GM12878 (cell line): ENCODE measurements at regions not wholly inside any gene's neighbourhood (a gene's known extent, or its start where the extent isn't known, plus 50 kb on each side); places are given as distances from the start of the nearest gene placed in this dataset.

Source experiments
- ATAC-seq: fragments of 200-7000 bp; cut with Tn5 transposase; 3 replicates; pipeline ENCODE4 v1.9.1; 2020; ENCODE audit warnings: mild to moderate bottlenecking, moderate library complexity
- BruUV-seq: library from RNA; stranded (reverse); fragments of 400-500 nt; replicated peaks from 2 replicates; lab custom pipeline; 2021; lab: Mats Ljungman, UMichigan
- CTCF ChIA-PET: fragments of 300-600 bp; sonication (Branson Sonifier 250); formaldehyde crosslinking; extraction: SDS; loops from one replicate; lab custom pipeline; 2021; ENCODE audit warnings: inconsistent platforms; lab: Yijun Ruan, JAX
- POLR2A ChIA-PET: fragments of 350-600 bp; formaldehyde crosslinking; extraction: SDS; loops from one replicate; lab custom pipeline; 2021; ENCODE audit warnings: inconsistent platforms; lab: Charles Lee
- RAD21 ChIA-PET: fragments of 300-600 bp; sonication (Branson Sonifier 250); formaldehyde crosslinking; loops from one replicate; lab custom pipeline; 2023; ENCODE audit warnings: antibody characterized with exemption; ENCODE audit not compliant: unreplicated experiment; lab: Charles Lee
- SMC1A ChIA-PET: fragments of 300-600 bp; sonication (Branson Sonifier 250); formaldehyde crosslinking; loops from one replicate; lab custom pipeline; 2023; ENCODE audit not compliant: unreplicated experiment, uncharacterized antibody; lab: Charles Lee
- DNase-seq: peaks from one replicate; pipeline ENCODE4 v3.0.0-alpha.2; 2011; ENCODE audit warnings: low read depth, low spot score
- FAIRE-seq: peaks from 3 replicates; lab custom pipeline; 2011; peaks lifted over from hg19 to GRCh38; lab: Jason Lieb, UNC
- H2AFZ ChIP-seq: 2 replicates; pipeline ENCODE4 v1.6.0; 2011; ENCODE audit warnings: low read depth, low read length, control low read depth; ENCODE audit not compliant: control insufficient read depth
- H3K27ac ChIP-seq: 2 replicates; pipeline ENCODE4 v1.5.1; 2011; ENCODE audit warnings: control low read depth; ENCODE audit not compliant: control insufficient read depth, insufficient read depth
- H3K27me3 ChIP-seq, 2 experiments: replicated peaks in 1 of 2; 2 replicates each; pipeline versions ENCODE4 v1.6.0 to v1.6.1; 2011; ENCODE audit warnings: low read length in 1 of 2; ENCODE audit not compliant: control insufficient read depth in 2 of 2, insufficient read depth in 2 of 2
- H3K36me3 ChIP-seq, 2 experiments: 2 replicates each; pipeline ENCODE4 v1.5.1; 2011; ENCODE audit warnings: low read length in 1 of 2; ENCODE audit not compliant: control insufficient read depth in 2 of 2, insufficient read depth in 2 of 2
- H3K4me1 ChIP-seq: 2 replicates; pipeline ENCODE4 v1.6.1; 2011; ENCODE audit warnings: mild to moderate bottlenecking, low read length, moderate library complexity, mixed read lengths; ENCODE audit not compliant: control insufficient read depth, insufficient read depth
- H3K4me2 ChIP-seq: 2 replicates; pipeline ENCODE4 v1.6.0; 2011; ENCODE audit warnings: control low read depth; ENCODE audit not compliant: control insufficient read depth, insufficient read depth
- H3K4me3 ChIP-seq: fragments of 200-600 bp; sonication (generic); 2 replicates; pipeline ENCODE4 v1.5.1; 2016
- H3K79me2 ChIP-seq: 2 replicates; pipeline ENCODE4 v1.6.0; 2011; ENCODE audit warnings: low read length; ENCODE audit not compliant: control insufficient read depth, insufficient read depth
- H3K9ac ChIP-seq: 2 replicates; pipeline ENCODE4 v1.8.0; 2011; ENCODE audit warnings: low read length, control low read depth, mixed read lengths; ENCODE audit not compliant: control insufficient read depth, insufficient read depth
- H3K9me3 ChIP-seq: replicated peaks from 3 replicates; pipeline ENCODE4 v1.5.1; 2011; ENCODE audit warnings: mild to moderate bottlenecking, low read length; ENCODE audit not compliant: control insufficient read depth, insufficient read depth
- H4K20me1 ChIP-seq: 2 replicates; pipeline ENCODE4 v1.6.0; 2011; ENCODE audit not compliant: control insufficient read depth, insufficient read depth
- ATF3 ChIP-seq: IDR thresholded peaks from 2 replicates; pipeline ENCODE4 v1.6.1; 2011; ENCODE audit warnings: low read depth, mild to moderate bottlenecking, low read length, moderate library complexity, borderline replicate concordance; ENCODE audit errors: extremely low read depth
- BHLHE40 ChIP-seq, 2 experiments: fragments of 450-650 bp in 1 of 2; IDR thresholded peaks; 2 replicates each; pipeline ENCODE4 v1.6.1; 2011 to 2017; ENCODE audit warnings: low read depth in 2 of 2, borderline replicate concordance in 1 of 2, improper control_type of control experiment in 1 of 2, low read length in 1 of 2, mild to moderate bottlenecking in 1 of 2
- CEBPZ ChIP-seq: fragments of 150-350 bp; IDR thresholded peaks from 2 replicates; pipeline ENCODE4 v1.6.1; 2016; ENCODE audit warnings: low read depth, low read length
- ELK1 ChIP-seq: IDR thresholded peaks from 2 replicates; pipeline ENCODE4 v1.6.1; 2012; ENCODE audit warnings: low read depth, low read length, improper control_type of control experiment
- ESRRA ChIP-seq: IDR thresholded peaks from 2 replicates; pipeline ENCODE4 v1.6.1; 2012; ENCODE audit warnings: mild to moderate bottlenecking, low read length, improper control_type of control experiment
- FOS ChIP-seq: IDR thresholded peaks from 3 replicates; pipeline ENCODE4 v1.6.1; 2011; ENCODE audit warnings: borderline replicate concordance; ENCODE audit not compliant: insufficient read length; ENCODE audit errors: extremely low read depth
- HCFC1 ChIP-seq: fragments of 150-350 bp; IDR thresholded peaks from 2 replicates; pipeline ENCODE4 v1.6.1; 2014; ENCODE audit warnings: low read length
- HDGF ChIP-seq: fragments of 450-650 bp; IDR thresholded peaks from 2 replicates; pipeline ENCODE4 v1.6.1; 2016; ENCODE audit warnings: antibody characterized with exemption
- IRF4 ChIP-seq: IDR thresholded peaks from 2 replicates; pipeline ENCODE4 v1.6.1; 2011; ENCODE audit warnings: low read depth, low read length
- MEF2B ChIP-seq: fragments of 450-650 bp; IDR thresholded peaks from 2 replicates; pipeline ENCODE4 v1.6.1; 2018; ENCODE audit warnings: mild to moderate bottlenecking, moderate library complexity; ENCODE audit not compliant: partially characterized antibody, poor library complexity, severe bottlenecking
- MTA3 ChIP-seq: IDR thresholded peaks from 2 replicates; pipeline ENCODE4 v1.6.1; 2012; ENCODE audit warnings: low read length, inconsistent platforms, borderline replicate concordance
- NR2F1 ChIP-seq: fragments of 450-650 bp; conservative IDR thresholded peaks from 2 replicates; pipeline ENCODE4 v1.6.1; 2017; ENCODE audit warnings: mild to moderate bottlenecking
- PAX8 ChIP-seq: fragments of 450-650 bp; IDR thresholded peaks from 2 replicates; pipeline ENCODE4 v1.6.1; 2017; ENCODE audit warnings: mild to moderate bottlenecking, moderate library complexity
- POLR2A ChIP-seq: IDR thresholded peaks from 2 replicates; pipeline ENCODE4 v1.6.1; 2011; ENCODE audit warnings: low read depth, mild to moderate bottlenecking, low read length
- RAD21 ChIP-seq: IDR thresholded peaks from 2 replicates; pipeline ENCODE4 v1.6.1; 2011; ENCODE audit warnings: mild to moderate bottlenecking, low read depth, low read length, moderate library complexity; ENCODE audit not compliant: insufficient read depth
- SP1 ChIP-seq: IDR thresholded peaks from one replicate; pipeline ENCODE4 v1.6.1; 2011; ENCODE audit warnings: low read depth, low read length
- SUPT20H ChIP-seq: IDR thresholded peaks from 2 replicates; pipeline ENCODE4 v1.6.1; 2011; ENCODE audit warnings: low read depth, mild to moderate bottlenecking, low read length, moderate library complexity, borderline replicate concordance; ENCODE audit not compliant: control insufficient read depth
- ZZZ3 ChIP-seq: IDR thresholded peaks from 2 replicates; pipeline ENCODE4 v1.6.1; 2011; ENCODE audit warnings: low read depth; ENCODE audit not compliant: control insufficient read depth, insufficient read length
- WGBS: methylation state at CpG from one replicate; pipeline ENCODE4 v1.1.6; 2016; ENCODE audit warnings: low lambda C conversion rate; ENCODE audit not compliant: insufficient replicate concordance, insufficient coverage; ENCODE audit errors: missing lambda C conversion rate; 5-methylcytosine and 5-hydroxymethylcytosine counted together
- in situ Hi-C: fragments of 300-500 bp; cut with MboI; formaldehyde crosslinking; loops from 9 replicates; pipeline ENCODE4 v1.14.3; 2018; ENCODE audit warnings: mixed read lengths
- intact Hi-C: fragments of 100-400 bp; cut with micrococcal nuclease; formaldehyde crosslinking; loops from one replicate; pipeline ENCODE4 v1.14.2; 2022; ENCODE audit not compliant: unreplicated experiment

- TF ChIP-seq CEBPZ = no peak
- TF ChIP-seq SUPT20H = no peak
- TF ChIP-seq, all 136 proteins: peak for 0
Measured at GRCh38 chr11:119486016-119486415, 63.0 kb upstream of the THY1 start (continued).

GRCh38 chr11:119484741-119485605 lies 62.0 kb upstream of the THY1 start:
- Histone ChIP-seq H3K27me3 (no peaks in the 10 kb centered on the region; a peak in 2 of 4 replicates), H3K36me3 (no peaks in the 10 kb centered on the region), H3K9ac (no peak overlapping the region), H3K4me2 (no peak overlapping the region), H3K4me1 (no peaks in the 10 kb centered on the region), H3K9me3 (no peaks in the 10 kb centered on the region; the same call in 2 of the 3 replicates), H3K4me3 (no peak overlapping the region), H4K20me1 (no peaks in the 10 kb centered on the region), H3K79me2 (no peaks in the 10 kb centered on the region), H2AFZ (no peak overlapping the region), H3K27ac (no peak overlapping the region)
- intact Hi-C loops (loop anchor here (5.0 to 10.0 kb wide), 4 partner anchors 130 to 740 kb away; partner anchors contain the start of gene NECTIN1), in situ Hi-C loops (loop anchor here (5.0 kb wide), 1 partner anchor 52 kb away; no protein-coding TSS in a partner anchor)
- FAIRE-seq (no peak), DNase-seq (no peak), ATAC-seq (peak; percentile 66)
- ChIA-PET CTCF (interaction anchor here (1.0 to 2.9 kb wide), 4 partner anchors 28 to 623 kb away, joined by 3 to 15 read pairs (median 4); no protein-coding TSS in a partner anchor), RAD21 (interaction anchor here (1.2 to 1.8 kb wide), 3 partner anchors 49 to 624 kb away, joined by 3 to 11 read pairs (median 5); no protein-coding TSS in a partner anchor), POLR2A (no interaction called here), SMC1A (no interaction called here)
- 47% methylated on average over 16 of the region's 21 CpGs for WGBS
- no TSS peak for BruUV-seq
- no peak for TF ChIP-seq ELK1
- TF ChIP-seq ATF3 = no peak
- no peak for TF ChIP-seq ESRRA
- TF ChIP-seq MTA3 = no peak
- TF ChIP-seq HCFC1 = no peak
- TF ChIP-seq POLR2A = no peak
- TF ChIP-seq NR2F1 = no peak
- peak; percentile 53 to 81; a peak in 3 of 4 replicates for TF ChIP-seq BHLHE40 (IDR thresholded peaks at IDR 0.05; ENCODE audit: borderline replicate concordance in 1 of 2, low read depth in 2 of 2, low read length in 1 of 2)
- no peak for TF ChIP-seq PAX8
- no peak for TF ChIP-seq HDGF
- no peak for TF ChIP-seq SP1
- TF ChIP-seq IRF4 = no peak
- no peak for TF ChIP-seq FOS
- TF ChIP-seq RAD21 = 0 out of 2 replicates have a peak, but pooled peaks have one; percentile 3
- TF ChIP-seq MEF2B = no peak
- no peak for TF ChIP-seq ZZZ3
